ENCODE measurements at regions not wholly inside any gene's neighbourhood (a gene's known extent, or its start where the extent isn't known, plus 50 kb on each side); places are given as distances from the start of the nearest gene placed in this dataset.
"Not testable (repeated sequence)": the region's sequence is repeated elsewhere in the genome, so short reads cannot be mapped to it uniquely, and the experiment has no call there.

- DNase-seq: no peak
Measured at GRCh38 chr9:108762348-108763055, 93.3 kb downstream of the ACTL7B start.

DNA sequence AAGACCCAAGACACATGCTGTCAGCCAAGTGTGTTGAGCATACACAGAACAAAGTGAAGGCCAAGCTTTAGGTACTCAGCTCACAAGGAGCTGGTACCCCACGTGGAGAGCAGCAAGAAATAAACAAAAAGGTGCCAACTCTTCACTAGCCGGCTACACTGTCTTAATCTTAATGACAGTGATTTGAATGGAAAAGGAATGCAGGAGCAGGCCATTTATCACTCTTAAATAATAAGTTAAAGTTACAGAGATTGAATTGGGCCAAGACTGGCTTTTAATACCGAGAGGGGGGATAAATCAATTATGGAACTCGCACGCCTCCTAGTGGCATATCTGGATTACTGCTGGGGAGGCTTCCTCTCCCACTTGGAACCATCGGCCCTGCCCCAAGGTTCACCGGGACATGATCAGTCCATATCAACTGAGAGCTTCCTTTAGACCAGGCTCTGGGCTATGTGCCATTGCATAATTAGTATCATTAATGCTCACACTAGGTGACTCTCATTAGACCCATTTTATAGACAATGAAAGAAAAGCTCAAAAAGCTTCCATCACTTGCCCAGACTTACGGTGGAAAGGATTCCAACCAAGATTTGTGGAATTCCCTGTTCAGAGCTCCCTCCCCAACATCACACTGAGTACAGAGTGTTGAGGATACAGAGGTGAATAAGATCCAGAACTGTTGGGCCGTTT is 94.0 kb downstream of the ACTL7B start:
- peak; percentile 26 for DNase-seq

GRCh38 chr9:108760841-108761240 is 94.9 kb downstream of the ACTL7B start:
- DNase-seq: no peak

DNA sequence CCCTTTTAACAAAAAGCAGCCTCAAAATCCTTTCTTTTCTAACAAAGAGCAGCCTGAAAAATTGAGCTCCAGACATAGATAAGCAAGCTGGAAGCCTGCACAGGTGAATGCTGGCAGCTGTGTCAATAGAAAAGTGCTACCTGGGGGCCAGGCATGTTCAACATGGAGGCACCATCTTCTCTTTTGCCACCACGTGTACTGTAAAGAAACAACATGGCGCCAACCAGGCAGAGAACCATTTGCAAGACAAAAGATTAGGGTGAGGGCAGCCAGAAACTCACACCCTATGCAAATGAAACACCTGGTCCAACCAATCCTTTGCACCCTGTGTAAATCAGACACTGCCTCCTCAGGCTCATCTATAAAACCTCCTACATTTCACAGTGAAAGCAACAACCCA is 96.0 kb downstream of the ACTL7B start:
- no peak for DNase-seq

DNA sequence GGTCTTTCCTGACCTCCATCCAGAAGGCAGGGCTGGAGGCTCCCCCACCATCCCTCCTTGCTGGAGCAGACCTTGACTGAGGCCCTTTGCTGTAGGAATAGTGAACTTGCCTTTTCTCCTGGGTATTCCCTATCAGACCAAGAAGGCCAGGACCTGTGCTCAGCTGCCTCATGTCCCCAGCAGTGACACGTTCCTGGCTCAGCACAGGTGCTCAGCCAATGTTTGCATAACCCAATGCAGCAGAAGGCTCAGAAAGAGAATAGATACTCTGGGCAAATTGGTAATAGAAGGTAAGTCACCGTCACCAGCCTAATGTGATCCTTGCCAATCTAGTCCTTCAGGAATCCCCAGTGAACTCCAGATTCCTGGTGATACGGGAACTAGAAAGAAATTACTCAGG is 96.4 kb downstream of the ACTL7B start:
- DNase-seq: no peak

- no peak for DNase-seq
Measured at GRCh38 chr9:108756746-108757490, 98.9 kb downstream of the ACTL7B start.

DNA sequence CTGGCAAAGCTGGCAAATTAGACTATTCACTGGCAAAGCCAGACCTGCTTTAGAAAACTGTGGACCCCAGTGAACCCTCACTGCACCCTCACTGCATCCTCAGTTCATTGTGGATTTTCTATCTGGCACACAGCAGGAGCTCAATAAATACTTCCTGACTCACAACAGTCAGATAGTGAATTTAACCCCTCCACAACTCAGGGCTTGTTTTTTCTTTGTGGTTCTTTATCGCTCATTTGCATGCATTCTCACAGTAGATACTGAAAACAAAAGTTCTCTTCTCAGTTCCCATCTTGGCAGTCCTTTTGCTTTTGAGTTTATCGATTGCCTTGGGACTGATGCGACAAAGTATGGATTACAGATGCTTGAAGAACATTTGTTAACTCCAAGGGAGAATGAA is 99.8 kb downstream of the ACTL7B start:
- DNase-seq: no peak

DNA sequence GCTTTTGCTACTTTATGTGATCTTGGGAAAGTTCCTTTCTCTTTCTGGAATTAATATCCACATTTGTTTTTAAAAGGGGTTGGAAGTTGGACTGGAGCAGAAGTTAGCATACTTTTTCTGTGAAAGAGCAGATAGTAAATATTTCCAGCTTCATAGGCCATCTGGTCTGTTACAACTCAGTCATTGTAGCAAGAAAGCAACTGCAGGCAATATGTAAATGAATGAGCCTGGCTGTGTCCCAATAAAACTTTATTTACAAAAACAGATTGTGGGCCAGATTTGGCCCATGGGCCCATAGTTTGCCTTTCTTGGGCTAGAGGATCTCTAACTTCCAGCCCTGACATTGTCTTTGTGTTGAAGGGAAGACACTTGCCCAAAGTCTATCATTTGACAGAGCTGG is 104.4 kb downstream of the ACTL7B start:
- no peak for DNase-seq

GRCh38 chr9:108750661-108751215 is 105.0 kb downstream of the ACTL7B start:
- DNase-seq: no peak

- DNase-seq: no peak
Measured at GRCh38 chr9:108748776-108749175, 107.0 kb downstream of the ACTL7B start.

GRCh38 chr9:108746864-108747263 is 108.9 kb downstream of the ACTL7B start:
- no peak for DNase-seq

DNA sequence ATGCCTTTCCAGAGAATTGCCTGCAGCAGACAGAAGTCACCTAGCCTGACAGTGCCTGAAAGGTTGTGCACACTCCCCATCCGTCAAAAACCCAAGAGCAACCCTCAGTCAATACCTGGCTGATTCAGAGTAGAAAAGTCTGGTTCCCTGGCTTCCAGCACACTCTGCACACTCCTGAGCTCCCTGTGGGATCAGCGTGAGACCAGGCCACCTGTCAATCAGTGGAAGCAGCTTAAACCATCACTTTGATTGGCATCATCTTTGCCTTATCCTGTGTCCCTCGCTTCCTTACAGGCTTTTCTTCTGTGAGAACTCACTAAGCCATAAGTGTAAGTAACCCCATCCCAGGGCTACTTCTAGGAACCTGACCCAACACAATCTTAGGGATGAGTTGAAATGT is 109.8 kb downstream of the ACTL7B start:
- no peak for DNase-seq

- no peak for DNase-seq
Measured at GRCh38 chr9:108744641-108745040, 111.1 kb downstream of the ACTL7B start.

DNA sequence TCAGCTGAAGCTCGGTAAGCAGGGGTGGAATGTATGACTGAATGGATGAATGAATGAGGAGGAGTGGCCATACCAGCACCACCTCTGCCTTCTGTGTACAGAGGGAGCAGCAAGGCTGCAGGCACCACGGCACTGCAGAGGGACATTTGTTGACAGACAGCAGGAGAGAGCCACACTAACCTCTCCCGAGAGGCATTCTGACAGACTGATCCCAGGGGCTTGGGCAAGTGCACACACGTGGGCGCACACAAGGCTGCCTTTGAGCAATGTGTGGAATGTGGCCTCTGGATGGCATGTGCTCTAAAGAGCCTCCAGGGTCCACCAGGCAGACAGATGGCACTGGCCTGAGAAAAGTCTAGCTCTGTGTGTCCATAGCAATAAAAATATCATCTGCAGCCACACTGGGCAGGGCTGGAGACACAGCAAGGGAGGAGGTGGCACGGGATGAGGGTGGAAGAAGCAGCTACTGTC is 111.8 kb downstream of the ACTL7B start:
- DNase-seq: no peak

DNA sequence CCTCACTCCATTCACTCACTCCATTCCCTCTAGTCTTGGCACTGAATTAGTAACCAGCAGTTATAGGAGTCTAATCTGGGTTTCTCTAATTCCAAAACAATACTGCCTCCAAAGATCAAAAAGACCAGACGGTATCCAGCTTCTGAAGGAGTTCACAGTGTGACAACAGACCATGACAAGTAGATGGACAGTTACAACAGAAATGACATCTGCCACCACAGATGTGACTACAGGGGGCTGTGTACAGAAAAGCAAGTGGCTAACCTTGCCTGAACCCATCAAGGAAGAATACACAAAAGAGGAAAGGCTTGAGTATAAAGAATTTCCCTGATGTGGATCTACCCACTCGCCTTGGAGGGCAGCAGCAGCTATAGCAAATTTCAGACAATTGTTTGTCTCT is 112.4 kb downstream of the ACTL7B start:
- no peak for DNase-seq

DNA sequence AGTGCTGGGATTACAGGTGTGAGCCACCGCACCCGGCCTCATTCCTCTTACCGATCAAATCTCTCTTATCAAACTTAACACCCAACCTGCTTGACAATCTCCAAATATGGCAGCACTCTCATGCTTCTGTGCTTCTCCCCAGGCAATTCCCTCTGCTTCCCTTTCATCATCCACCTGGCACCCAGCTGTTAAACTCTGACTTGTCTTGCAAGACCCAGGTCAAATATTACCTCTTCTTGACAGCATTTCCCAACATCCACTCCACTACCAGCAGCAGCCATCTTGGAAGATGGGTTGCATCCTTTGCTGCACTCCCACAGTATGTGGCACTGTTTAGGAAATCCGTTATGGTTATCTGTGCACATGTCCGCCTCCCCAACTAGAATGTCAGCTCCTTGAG is 113.6 kb downstream of the ACTL7B start:
- DNase-seq: no peak

DNA sequence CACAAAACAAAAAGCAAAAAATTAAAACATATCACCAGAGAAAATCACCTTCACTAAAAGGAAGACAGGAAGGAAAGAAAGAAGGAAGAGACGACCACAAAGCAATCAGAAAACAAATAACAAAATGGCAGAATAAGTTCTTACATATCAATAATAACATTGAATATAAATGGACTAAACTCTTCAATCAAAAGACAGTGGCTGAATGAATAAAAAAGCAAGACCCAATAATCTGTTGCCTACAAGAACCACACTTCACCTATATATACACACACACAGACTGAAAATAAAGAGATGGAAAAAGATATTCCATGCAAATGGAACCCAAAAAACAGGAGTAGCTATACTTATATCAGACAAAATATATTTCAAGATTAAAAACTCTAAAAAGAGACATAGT is 124.5 kb downstream of the ACTL7B start:
- DNase-seq: not testable (repeated sequence)

DNA sequence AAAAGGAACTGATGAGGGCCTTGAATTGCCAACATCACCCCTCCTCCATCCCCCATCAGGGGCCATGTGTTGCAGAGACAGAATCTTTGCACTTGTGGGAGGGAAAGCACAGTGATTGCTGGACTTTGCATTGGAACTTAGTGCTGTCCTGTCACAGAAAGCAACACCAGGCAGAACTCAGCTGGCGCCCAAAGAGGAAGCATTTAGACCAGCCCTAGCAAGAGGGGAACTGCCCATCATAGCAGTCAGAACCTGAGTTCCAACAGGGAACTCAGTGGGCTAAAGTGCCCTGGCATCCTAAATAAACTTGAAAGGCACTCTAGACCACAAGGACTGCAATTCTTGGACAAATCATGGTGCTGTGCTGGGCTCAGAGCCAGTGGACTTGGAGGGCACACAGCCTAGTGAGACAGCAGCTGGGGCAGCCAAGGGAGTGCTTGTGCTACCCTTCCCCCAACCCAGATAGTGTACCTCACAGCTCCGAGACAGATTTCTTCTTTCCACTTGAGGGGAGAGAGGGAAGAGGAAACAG is 128.1 kb downstream of the ACTL7B start:
- DNase-seq: no peak

DNA sequence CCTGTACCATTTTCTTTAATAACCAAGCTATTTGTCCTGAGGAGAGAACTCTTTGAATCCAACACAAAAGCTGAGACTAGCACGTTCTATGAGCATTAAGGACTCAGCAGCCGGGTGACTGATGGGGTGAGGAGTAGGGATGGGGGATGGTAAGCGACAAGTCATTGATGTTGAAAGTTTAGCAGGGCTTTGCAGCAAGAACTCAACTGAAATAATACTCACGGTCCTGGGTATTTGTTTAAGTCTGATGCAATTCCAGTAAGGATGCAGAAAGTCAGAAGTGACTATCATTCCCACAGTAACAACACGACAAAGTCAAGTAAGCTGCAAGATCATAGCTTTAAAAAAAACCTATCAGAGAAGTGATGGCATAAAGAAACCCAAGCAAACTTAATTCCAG is 131.1 kb downstream of the ACTL7B start:
- DNase-seq: no peak

GRCh38 chr9:108724122-108724521 is 131.7 kb downstream of the ACTL7B start:
- DNase-seq: no peak

DNA sequence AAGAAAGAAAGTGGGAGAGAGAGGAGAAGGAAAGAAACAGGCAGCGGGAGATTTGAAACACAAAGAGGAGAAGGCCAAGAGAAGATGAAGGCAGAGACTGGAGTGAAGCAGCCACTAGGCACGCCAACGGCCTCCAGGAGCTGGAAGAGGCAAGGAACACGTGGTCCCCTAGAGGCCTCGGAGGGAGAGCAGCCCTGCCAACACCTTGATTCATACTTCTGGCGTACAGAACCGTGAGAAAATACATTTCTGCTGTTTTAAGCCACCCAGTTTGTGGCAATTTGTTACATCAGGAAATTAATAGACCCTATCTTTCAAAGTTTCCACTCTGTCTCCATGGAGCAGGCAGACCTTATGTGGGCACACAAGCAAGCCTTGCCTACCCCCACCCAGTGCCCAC is 133.4 kb downstream of the ACTL7B start:
- DNase-seq: no peak

- no peak for DNase-seq
Measured at GRCh38 chr9:108720191-108720642, 135.6 kb downstream of the ACTL7B start.

GRCh38 chr9:108710424-108710823 is 145.4 kb downstream of the ACTL7B start:
- DNase-seq: no peak
